Loucy (cell line): ENCODE measurements at regions not wholly inside any gene's neighbourhood (a gene's known extent, or its start where the extent isn't known, plus 50 kb on each side); places are given as distances from the start of the nearest gene placed in this dataset.

Source experiments
- CTCF ChIP-seq: fragments of 200-600 bp; sonication (generic); conservative IDR thresholded peaks from 2 replicates; pipeline ENCODE4 v1.5.1; 2014; ENCODE audit warnings: mild to moderate bottlenecking, antibody characterized with exemption, low read length
- EZH2phosphoT487 ChIP-seq: fragments of 200-600 bp; IDR thresholded peaks from 2 replicates; pipeline ENCODE4 v1.6.1; 2018; ENCODE audit warnings: antibody characterized with exemption, mild to moderate bottlenecking, moderate library complexity, borderline replicate concordance

- TF ChIP-seq CTCF (no peak), EZH2phosphoT487 (no peak)
These were observed 81.6 kb upstream of the IVNS1ABP start for GRCh38 chr1:185398599-185398998.
